ENCODE measurements at regions not wholly inside any gene's neighbourhood (a gene's known extent, or its start where the extent isn't known, plus 50 kb on each side); places are given as distances from the start of the nearest gene placed in this dataset.

GRCh38 chr6:132167929-132168892 is 217.0 kb upstream of the CCN2 start:
- no peak for DNase-seq (ENCODE audit: extremely low spot score, unreplicated experiment)
- H3K27me3 Mint-ChIP-seq (ENCODE audit: unreplicated experiment): no peaks in the 10 kb centered on the region

GRCh38 chr6:132166526-132167051 is 215.4 kb upstream of the CCN2 start:
- DNase-seq (ENCODE audit: extremely low spot score, unreplicated experiment): no peak
- no peak for TF ChIP-seq CTCF (IDR thresholded peaks at IDR 0.05)
- H3K4me3 Mint-ChIP-seq (ENCODE audit: unreplicated experiment): no peak overlapping the region
- H3K27me3 Mint-ChIP-seq (ENCODE audit: unreplicated experiment): no peaks in the 10 kb centered on the region
- H3K36me3 Mint-ChIP-seq (ENCODE audit: unreplicated experiment): peaks cover 4% of the 10 kb centered on the region
- H3K9me3 Mint-ChIP-seq (ENCODE audit: unreplicated experiment): peaks cover 9% of the 10 kb centered on the region
- H3K27ac Mint-ChIP-seq (ENCODE audit: unreplicated experiment): no peak overlapping the region
- H3K4me1 Mint-ChIP-seq (ENCODE audit: unreplicated experiment): peaks cover 21% of the 10 kb centered on the region

More at GRCh38 chr6:132167929-132168892, 217.0 kb upstream of the CCN2 start:
- Mint-ChIP-seq H3K36me3 (ENCODE audit: unreplicated experiment) (peaks cover 4% of the 10 kb centered on the region), H3K9me3 (ENCODE audit: unreplicated experiment) (peaks cover 9% of the 10 kb centered on the region), H3K4me3 (ENCODE audit: unreplicated experiment) (no peak overlapping the region), H3K4me1 (ENCODE audit: unreplicated experiment) (peaks cover 21% of the 10 kb centered on the region), H3K27ac (ENCODE audit: unreplicated experiment) (peak overlapping the region; percentile 59)
- no peak for TF ChIP-seq CTCF (IDR thresholded peaks at IDR 0.05)

- H3K27ac Mint-ChIP-seq (ENCODE audit: unreplicated experiment): no peak overlapping the region
- H3K4me3 Mint-ChIP-seq (ENCODE audit: unreplicated experiment): no peak overlapping the region
- H3K4me1 Mint-ChIP-seq (ENCODE audit: unreplicated experiment): peaks cover 21% of the 10 kb centered on the region
- no peaks in the 10 kb centered on the region for H3K27me3 Mint-ChIP-seq (ENCODE audit: unreplicated experiment)
- DNase-seq (ENCODE audit: extremely low spot score, unreplicated experiment): no peak
- H3K36me3 Mint-ChIP-seq (ENCODE audit: unreplicated experiment): peaks cover 4% of the 10 kb centered on the region
- no peak for TF ChIP-seq CTCF (IDR thresholded peaks at IDR 0.05)
- H3K9me3 Mint-ChIP-seq (ENCODE audit: unreplicated experiment): peaks cover 9% of the 10 kb centered on the region
Observed at GRCh38 chr6:132165677-132166076, 214.5 kb upstream of the CCN2 start.

DNA sequence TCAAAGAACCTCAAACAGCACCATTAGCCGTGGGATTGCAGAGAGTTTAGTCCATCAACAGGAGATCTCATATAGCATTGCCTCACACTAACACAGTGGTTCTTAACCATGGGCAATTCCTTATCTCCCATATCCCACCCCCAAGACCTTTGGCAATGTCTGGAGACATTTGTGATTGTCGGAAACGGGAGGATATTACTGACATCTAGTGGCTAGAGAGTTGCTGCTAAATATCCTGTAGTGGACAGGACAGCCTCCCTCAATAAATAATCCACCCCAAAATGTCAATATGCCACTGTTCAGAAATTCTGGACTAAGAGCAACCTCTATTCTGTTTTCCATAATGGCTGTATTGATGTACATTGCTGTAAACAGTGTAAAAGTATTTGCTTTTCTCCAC is 210.1 kb upstream of the CCN2 start:
- no peak overlapping the region for H3K4me3 Mint-ChIP-seq (ENCODE audit: unreplicated experiment)
- H3K27me3 Mint-ChIP-seq (ENCODE audit: unreplicated experiment): no peaks in the 10 kb centered on the region
- peak; percentile 73 for TF ChIP-seq CTCF (IDR thresholded peaks at IDR 0.05)
- H3K36me3 Mint-ChIP-seq (ENCODE audit: unreplicated experiment): peaks cover 2% of the 10 kb centered on the region
- H3K27ac Mint-ChIP-seq (ENCODE audit: unreplicated experiment): no peak overlapping the region
- peaks cover 5% of the 10 kb centered on the region for H3K4me1 Mint-ChIP-seq (ENCODE audit: unreplicated experiment)
- no peak for DNase-seq (ENCODE audit: extremely low spot score, unreplicated experiment)
- peaks cover 9% of the 10 kb centered on the region for H3K9me3 Mint-ChIP-seq (ENCODE audit: unreplicated experiment)

GRCh38 chr6:132153221-132153898 is 202.2 kb upstream of the CCN2 start:
- H3K9me3 Mint-ChIP-seq (ENCODE audit: unreplicated experiment): peaks cover 5% of the 10 kb centered on the region
- no peak overlapping the region for H3K4me3 Mint-ChIP-seq (ENCODE audit: unreplicated experiment)
- TF ChIP-seq CTCF (IDR thresholded peaks at IDR 0.05): no peak
- peak overlapping the region; percentile 61 for H3K27ac Mint-ChIP-seq (ENCODE audit: unreplicated experiment)
- H3K36me3 Mint-ChIP-seq (ENCODE audit: unreplicated experiment): no peaks in the 10 kb centered on the region
- H3K27me3 Mint-ChIP-seq (ENCODE audit: unreplicated experiment): no peaks in the 10 kb centered on the region
- no peak for DNase-seq (ENCODE audit: extremely low spot score, unreplicated experiment)
- peaks cover 12% of the 10 kb centered on the region for H3K4me1 Mint-ChIP-seq (ENCODE audit: unreplicated experiment)
